HT-29 (cell line): ENCODE measurements at regions not wholly inside any gene's neighbourhood (a gene's known extent, or its start where the extent isn't known, plus 50 kb on each side); places are given as distances from the start of the nearest gene placed in this dataset.
"Not testable (repeated sequence)": the region's sequence is repeated elsewhere in the genome, so short reads cannot be mapped to it uniquely, and the experiment has no call there.

Source experiments
- DNase-seq: peaks from one replicate; pipeline ENCODE4 v3.0.0-alpha.2; 2015; ENCODE audit warnings: low spot score

DNA sequence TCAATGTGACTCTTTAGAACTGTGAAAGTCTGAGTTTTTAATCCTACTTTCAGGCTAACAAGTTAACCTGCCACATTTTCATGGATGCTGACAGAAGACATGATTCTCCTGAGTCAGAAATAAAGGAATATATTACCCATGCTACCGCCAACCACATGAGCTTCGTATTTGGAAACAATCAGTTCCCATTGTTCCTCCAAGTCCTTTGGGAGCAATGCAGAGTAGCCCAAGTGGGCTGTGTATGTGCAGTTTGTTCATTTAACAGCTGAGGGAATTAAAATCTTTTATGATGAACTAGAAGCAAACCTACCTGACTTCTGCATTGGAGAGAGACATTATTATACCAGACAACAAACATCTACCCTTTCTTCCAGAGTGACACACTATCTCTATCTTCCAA, 169.3 kb upstream of the BET1 start:
- DNase-seq, result no peak

DNA sequence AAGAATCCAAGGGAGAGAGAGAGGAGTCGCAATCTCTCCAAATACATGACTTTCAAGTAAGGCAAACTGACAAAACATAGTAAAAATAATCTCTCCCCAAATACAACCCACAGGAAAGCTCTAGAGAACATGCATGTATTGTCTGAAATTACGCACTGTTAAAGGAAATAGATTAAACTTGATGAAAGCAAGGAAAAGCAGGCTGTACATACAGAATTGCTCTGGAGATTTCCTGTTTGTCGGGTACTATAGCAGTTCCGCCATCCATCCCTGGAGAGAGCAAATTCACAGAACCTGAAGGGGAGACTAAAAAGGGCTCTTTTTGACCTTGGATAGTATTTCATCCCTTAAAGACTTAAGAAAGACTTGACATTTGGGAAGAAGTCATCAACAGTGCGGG, 170.2 kb upstream of the BET1 start:
- DNase-seq, result no peak

DNA sequence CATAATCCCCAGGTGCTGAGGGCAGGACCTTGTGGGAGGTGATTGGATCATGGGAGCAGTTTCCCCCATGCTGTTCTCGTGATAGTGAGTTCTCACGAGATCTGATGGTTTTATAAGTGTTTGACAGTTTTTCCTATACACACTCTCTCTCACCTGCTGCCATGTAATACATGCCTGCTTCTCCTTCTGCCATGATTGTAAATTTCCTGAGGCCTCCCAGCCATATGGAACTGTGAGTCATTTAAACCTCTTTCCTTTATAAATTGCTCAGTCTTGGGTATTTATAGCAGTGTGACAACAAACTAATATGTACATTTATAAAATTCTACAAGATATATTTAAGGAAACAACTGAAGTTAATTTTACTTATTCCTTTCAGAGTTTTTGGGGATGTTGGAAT, 170.8 kb upstream of the BET1 start:
- no peak for DNase-seq

GRCh38 chr7:94176694-94177200, 172.6 kb upstream of the BET1 start:
- DNase-seq, result no peak

DNA sequence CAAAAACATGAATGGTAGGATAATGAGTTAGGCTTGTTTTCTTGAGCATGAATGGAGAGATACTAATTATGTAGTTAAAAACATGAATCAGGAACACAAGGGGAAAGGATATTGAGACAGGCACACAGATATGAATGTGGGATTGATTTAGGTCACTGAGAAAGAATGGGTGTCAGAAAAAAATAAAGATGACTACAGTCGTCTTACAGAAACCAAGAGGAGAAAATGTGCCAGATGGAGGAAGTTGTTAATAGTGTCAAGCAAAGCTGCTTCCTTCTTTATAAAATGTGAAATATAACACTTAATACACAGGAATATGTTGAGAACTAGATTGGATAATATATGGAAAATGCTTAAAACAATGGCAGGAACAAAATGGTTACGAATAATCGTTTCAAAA, 173.3 kb upstream of the BET1 start:
- DNase-seq, result no peak

GRCh38 chr7:94178230-94178629, 174.1 kb upstream of the BET1 start:
- DNase-seq, result no peak

GRCh38 chr7:94179466-94179865, 175.3 kb upstream of the BET1 start:
- no peak for DNase-seq

DNA sequence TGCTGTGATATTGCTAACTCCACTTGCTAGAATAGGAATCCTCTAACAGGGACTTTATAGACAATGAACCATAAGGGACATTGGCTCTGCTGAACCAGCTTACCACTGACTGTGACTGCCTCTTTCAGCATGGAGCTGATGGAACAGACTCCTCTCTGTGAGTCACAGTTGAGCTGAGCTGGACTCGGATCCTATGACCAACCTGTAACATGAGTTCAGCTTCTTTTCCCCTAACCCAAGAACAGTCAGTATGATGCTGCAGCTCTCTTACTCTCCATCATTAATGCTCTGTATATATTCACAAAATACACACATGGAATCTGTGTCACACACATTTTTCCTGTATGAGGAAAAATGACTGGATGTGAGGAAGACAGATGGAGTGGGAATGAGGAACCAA, 177.9 kb upstream of the BET1 start:
- peak; percentile 18 for DNase-seq

DNA sequence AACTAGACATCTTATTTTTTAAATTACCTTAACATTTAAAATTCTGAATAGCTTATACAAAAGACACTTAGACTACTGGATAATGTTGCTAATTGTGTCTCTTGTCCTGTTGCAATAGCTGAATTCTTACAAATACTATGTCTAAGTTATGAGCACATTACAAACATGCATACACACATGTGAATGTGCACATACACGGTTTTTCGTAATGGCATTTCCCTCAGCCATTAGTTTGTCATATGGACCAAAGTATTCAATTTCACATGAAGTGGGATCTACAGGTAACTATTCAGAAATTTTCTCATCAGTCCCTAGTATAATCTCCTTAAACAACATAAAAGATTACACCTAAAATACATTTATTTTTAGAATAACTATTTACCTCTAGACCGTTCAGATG, 178.6 kb upstream of the BET1 start:
- DNase-seq, result no peak

GRCh38 chr7:94183289-94183749, 179.2 kb upstream of the BET1 start:
- DNase-seq, result peak; percentile 88

DNA sequence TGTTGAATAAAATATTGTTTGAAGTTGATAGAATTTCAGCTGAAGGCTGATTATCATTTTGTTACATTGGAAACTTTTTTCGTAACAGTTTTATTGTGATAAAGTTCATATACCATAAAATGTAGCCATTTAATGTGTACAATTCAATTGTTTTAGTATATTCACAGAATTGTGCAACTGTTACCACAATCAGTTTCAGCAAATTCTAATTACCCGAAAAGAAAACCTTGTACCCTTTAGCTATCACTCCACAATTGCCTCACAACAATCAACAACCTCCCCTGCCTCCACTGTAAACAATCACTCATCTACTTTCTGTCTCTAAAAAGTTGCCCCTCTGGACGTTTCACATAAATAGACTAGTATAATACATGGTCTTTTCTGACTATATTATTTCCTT, 179.7 kb upstream of the BET1 start:
- DNase-seq, result no peak

DNA sequence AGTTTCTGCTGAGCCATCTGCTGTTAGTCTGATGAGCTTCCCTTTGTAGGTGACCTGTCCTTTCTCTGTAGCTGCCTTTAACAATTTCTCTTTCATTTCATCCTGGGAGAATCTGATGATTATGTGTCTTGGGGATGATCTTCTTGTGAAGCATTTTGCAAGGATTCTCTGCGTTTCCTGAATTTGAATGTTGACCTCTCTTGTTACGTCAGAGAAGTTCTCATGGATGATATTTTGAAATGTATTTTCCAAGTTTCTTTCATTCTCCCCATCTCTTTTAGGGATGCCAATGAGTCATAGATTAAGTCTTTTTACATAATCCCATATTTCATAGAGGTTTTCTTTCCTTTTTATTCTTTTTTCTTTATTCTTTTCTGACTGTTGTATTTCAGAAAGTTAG, 184.2 kb upstream of the BET1 start:
- no peak for DNase-seq

GRCh38 chr7:94190599-94191061, 186.5 kb upstream of the BET1 start:
- no peak for DNase-seq

DNA sequence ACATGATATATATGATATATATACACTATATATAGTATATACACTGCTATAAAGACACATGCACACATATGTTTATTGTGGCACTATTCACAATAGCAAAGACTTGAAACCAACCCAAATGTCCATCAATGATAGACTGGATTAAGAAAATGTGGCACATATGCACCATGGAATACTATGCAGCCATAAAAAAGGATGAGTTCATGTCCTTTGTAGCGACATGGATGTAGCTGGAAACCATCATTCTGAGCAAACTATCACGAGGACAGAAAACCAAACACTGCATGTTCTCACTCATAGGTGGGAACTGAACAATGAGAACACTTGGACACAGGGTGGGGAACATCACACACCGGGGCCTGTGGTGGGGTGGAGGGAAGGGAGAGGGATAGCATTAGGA, 190.3 kb upstream of the BET1 start:
- not testable (repeated sequence) for DNase-seq

DNA sequence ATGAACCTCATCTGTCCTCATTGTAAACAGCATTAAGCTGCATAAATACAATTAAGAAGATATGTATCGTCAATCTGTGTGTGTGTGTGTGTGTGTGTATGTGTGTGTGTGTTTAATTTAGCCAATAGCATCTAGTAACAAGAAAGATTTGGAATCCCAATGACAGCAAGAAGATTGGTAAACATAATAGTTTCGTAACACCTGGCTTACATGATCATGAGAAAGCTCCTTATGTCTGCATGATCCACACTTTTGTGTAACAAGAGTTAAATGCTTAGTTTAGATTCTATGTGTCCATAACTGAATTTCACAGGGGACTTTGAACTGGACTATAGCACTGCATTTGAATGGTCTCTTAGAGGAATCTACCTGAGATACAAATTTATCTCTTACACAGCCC, 191.0 kb upstream of the BET1 start:
- no peak for DNase-seq

- no peak for DNase-seq
These were observed 191.7 kb upstream of the BET1 start for GRCh38 chr7:94195813-94196212.

GRCh38 chr7:94205529-94205928, 189.2 kb upstream of the COL1A2 start:
- no peak for DNase-seq

GRCh38 chr7:94206295-94206694, 188.4 kb upstream of the COL1A2 start:
- DNase-seq, result no peak

DNA sequence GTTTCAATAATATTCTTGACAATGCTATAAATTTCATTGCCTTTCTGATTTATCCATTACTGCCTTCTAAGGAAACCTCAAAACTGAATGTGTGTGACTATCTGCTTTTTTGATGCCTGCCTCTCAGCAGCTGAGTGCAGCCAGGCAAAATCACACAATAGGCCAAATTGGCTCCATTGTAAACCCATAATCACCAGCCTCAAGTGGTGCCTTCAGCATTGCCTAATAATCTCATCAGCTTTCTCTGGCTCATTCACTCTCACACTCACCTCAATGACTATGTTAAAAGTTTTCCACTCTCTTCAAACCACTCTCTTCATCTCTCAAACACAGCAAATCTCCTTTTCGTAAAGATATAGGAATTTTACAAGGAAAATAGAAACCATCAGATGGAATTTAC, 182.5 kb upstream of the COL1A2 start:
- no peak for DNase-seq

DNA sequence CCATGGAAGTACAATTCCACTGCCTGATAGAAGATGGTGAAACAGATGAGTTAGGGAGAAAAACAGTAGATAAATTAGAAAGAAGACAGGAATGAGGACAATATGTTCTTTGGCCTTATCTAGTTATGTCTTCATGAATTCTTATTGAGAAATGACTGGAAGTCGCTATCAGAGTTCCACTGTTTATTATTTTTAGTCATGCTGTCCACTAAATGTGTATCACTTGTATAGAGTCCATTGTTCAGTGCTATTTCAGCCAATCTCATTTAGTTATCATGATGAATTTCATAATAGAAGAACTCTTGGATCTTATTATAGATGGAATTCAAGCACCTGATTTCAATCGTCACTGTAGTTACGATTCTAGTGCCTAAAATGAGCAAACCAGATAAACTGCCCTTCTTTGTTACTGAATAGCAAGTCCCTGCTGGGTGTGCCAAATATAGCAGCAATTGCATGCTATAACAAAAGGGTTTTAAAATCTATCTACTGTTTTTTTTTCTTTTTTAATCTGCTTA, 177.7 kb upstream of the COL1A2 start:
- DNase-seq, result no peak

DNA sequence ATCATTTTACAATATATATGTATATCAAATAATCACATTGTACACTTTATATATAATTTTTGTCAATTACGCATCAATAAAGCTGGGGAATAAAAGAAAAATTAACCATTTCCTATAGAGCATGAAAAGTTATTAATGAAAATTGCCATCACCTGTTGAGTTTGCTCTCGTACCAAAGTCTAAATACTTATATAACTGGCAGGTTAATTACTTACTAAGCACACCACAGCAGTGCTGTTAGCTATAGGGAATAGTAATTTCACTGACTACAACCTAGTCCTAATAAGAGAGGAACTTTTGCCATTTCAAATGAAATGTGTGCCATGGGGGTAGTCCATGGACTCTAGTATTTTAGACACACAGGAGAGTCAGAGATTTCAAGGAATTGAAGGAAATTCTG, 176.9 kb upstream of the COL1A2 start:
- no peak for DNase-seq

- DNase-seq, result no peak
These were observed 172.2 kb upstream of the COL1A2 start for GRCh38 chr7:94222516-94222915.

GRCh38 chr7:94223375-94224084, 171.2 kb upstream of the COL1A2 start:
- peak; percentile 59 for DNase-seq

DNA sequence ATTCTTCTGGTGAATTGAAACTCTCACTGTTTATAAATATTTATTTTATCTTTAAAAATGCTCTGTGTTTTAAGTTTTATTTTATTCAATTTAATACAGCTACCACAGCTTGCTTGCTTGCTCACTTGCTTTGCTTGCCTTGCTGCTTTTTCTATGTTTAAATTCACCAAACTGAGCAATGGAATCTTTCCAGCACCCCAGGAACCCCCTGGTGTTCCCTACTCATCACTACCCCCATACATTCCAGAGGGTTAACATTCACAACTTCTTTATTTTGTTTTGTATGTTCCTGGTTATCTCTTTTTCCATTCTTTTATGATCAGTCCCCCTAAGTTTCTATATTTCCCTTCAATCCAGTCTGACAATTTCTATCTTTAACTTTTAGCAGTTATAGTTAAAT, 166.5 kb upstream of the COL1A2 start:
- DNase-seq, result no peak
